ENCODE measurements at regions not wholly inside any gene's neighbourhood (a gene's known extent, or its start where the extent isn't known, plus 50 kb on each side); places are given as distances from the start of the nearest gene placed in this dataset.

DNA sequence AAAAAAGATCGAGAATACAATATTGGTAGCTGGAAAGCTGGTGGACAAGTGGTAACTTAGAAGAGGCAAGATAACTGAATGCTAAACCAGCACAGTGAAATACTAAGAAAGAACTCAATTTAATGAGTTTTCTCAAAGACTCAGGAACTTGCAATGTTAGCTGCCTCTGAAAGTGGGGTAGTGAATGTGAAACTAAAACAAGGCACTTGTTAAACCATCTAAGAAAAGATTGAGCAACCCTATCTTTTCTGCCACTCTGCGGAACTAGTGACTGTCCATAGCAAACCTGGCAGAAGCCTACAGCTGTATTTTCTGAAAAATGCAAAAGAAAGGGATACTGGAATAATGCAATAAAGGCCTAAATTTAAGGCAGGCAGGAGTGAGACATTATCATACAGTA is 1574.4 kb upstream of the PRR20A start:
- no peak overlapping the region for H3K27ac ChIP-seq (ENCODE audit: low read length)
- no peaks in the 10 kb centered on the region for H3K36me3 ChIP-seq (ENCODE audit: low read depth, low read length)
- intact Hi-C loops (cut with micrococcal nuclease) = no loop called here
- no peak overlapping the region for H3K4me2 ChIP-seq (ENCODE audit: low read length)
- H3K27me3 ChIP-seq (ENCODE audit: low read length) = no peaks in the 10 kb centered on the region
- no peaks in the 10 kb centered on the region for H3K9me2 ChIP-seq (replicated peaks; ENCODE audit: low read length)
- DNase-seq = no peak
- H3K4me3 ChIP-seq (ENCODE audit: low read length) = no peak overlapping the region
- TF ChIP-seq, protein P1, sequence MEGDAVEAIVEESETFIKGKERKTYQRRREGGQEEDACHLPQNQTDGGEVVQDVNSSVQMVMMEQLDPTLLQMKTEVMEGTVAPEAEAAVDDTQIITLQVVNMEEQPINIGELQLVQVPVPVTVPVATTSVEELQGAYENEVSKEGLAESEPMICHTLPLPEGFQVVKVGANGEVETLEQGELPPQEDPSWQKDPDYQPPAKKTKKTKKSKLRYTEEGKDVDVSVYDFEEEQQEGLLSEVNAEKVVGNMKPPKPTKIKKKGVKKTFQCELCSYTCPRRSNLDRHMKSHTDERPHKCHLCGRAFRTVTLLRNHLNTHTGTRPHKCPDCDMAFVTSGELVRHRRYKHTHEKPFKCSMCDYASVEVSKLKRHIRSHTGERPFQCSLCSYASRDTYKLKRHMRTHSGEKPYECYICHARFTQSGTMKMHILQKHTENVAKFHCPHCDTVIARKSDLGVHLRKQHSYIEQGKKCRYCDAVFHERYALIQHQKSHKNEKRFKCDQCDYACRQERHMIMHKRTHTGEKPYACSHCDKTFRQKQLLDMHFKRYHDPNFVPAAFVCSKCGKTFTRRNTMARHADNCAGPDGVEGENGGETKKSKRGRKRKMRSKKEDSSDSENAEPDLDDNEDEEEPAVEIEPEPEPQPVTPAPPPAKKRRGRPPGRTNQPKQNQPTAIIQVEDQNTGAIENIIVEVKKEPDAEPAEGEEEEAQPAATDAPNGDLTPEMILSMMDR (conservative IDR thresholded peaks at IDR 0.05; ENCODE audit: low read depth, low read length) = no peak
- no peak for TF ChIP-seq EZH2phosphoT487 (IDR thresholded peaks at IDR 0.05; ENCODE audit: borderline replicate concordance, low read length)
- no peak for TF ChIP-seq EZH2 (IDR thresholded peaks at IDR 0.05; ENCODE audit: low read length, unreplicated experiment)
- no peaks in the 10 kb centered on the region for H3K9me3 ChIP-seq (ENCODE audit: low read length)
- BruUV-seq (replicated peaks) = no TSS peak
- no peak overlapping the region for H2AFZ ChIP-seq (ENCODE audit: low read length)
- H3F3A ChIP-seq (ENCODE audit: low read length, unreplicated experiment) = no peaks in the 10 kb centered on the region
- H4K20me1 ChIP-seq (ENCODE audit: low read length) = no peaks in the 10 kb centered on the region
- no peaks in the 10 kb centered on the region for H3K4me1 ChIP-seq (ENCODE audit: insufficient read depth, low read length)
- POLR2A ChIA-PET (ENCODE audit: unreplicated experiment) = no interaction called here
- ATAC-seq = no peak
- no peak overlapping the region for H3K9ac ChIP-seq (ENCODE audit: low read length)
- CTCF ChIA-PET = no interaction called here
- no peaks in the 10 kb centered on the region for H3K79me2 ChIP-seq (ENCODE audit: low read length)

DNA sequence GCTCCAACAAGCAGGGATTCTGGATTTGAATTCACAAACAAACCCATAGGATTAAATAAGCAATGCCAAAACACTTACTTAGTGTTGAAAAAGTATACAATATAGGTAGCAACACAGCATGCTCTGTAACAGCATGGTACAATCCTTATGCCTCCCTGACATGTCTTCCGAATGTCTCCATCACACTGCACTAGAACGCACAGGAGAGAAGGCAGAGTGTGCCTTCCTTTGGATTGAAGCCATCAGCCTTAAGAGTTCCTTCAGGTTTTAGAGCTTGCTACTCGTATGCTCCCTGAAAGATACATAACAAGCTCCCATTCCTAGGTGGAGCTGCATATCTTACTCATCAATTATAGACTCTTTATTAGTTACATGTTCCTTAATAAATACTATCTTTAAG is 1573.9 kb upstream of the PRR20A start:
- Histone ChIP-seq H3K9me3 (ENCODE audit: low read length) (no peaks in the 10 kb centered on the region), H3K4me3 (ENCODE audit: low read length) (no peak overlapping the region), H3K27me3 (ENCODE audit: low read length) (no peaks in the 10 kb centered on the region), H4K20me1 (ENCODE audit: low read length) (no peaks in the 10 kb centered on the region), H3K27ac (ENCODE audit: low read length) (no peak overlapping the region), H3K79me2 (ENCODE audit: low read length) (no peaks in the 10 kb centered on the region), H2AFZ (ENCODE audit: low read length) (no peak overlapping the region), H3K9me2 (replicated peaks; ENCODE audit: low read length) (no peaks in the 10 kb centered on the region), H3F3A (ENCODE audit: low read length, unreplicated experiment) (no peaks in the 10 kb centered on the region), H3K36me3 (ENCODE audit: low read depth, low read length) (no peaks in the 10 kb centered on the region), H3K9ac (ENCODE audit: low read length) (no peak overlapping the region), H3K4me2 (ENCODE audit: low read length) (no peak overlapping the region), H3K4me1 (ENCODE audit: insufficient read depth, low read length) (no peaks in the 10 kb centered on the region)
- intact Hi-C loops (cut with micrococcal nuclease) = no loop called here
- POLR2A ChIA-PET (ENCODE audit: unreplicated experiment) = no interaction called here
- CTCF ChIA-PET = no interaction called here
- BruUV-seq (replicated peaks) = no TSS peak
- TF ChIP-seq, protein P1 (conservative IDR thresholded peaks at IDR 0.05; ENCODE audit: low read depth, low read length) = no peak
- TF ChIP-seq EZH2phosphoT487 (IDR thresholded peaks at IDR 0.05; ENCODE audit: borderline replicate concordance, low read length) (no peak), EZH2 (IDR thresholded peaks at IDR 0.05; ENCODE audit: low read length, unreplicated experiment) (no peak)
- DNase-seq (no peak), ATAC-seq (no peak)

DNA sequence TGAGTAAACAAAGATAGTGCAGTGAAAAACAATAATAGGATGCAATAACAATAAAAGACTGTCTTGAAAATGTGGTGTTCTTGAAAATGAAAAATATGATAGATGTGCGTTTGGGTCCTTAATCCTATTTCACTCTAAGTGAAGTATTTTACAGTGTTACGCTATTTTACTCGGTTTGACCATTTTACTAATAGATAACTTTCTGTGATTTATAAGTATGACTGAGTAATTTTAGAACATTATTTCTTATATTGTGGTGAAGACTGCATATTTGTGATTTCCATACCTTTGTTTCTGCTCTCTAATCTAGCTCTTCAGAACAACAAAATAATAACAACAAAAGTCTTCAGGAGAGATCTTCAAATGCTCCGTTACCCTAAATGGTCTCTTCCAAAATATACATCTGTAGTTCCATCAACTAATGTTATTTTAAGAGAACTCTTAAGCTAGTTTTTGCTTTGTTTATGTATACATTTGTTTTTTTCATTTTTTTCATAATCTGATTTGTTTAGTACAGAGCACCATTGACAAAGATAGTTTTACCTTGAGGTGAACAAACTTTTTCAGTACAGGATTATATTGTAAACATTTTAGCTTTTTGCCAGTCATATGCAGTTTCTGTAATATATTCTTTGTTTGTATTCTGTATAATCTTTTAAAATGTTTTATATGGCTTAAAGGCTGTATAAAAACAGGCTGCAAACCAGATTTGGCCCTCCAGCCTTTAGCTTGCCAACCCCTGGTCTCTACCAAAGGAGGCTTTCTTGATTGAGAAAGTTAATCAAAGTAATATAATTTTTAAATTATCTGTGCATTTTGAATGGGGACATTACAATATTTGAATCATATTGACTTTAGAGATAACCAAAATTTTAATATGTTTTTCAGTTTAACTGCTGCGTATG is 1572.7 kb upstream of the PRR20A start:
- no peak for TF ChIP-seq EZH2 (IDR thresholded peaks at IDR 0.05; ENCODE audit: low read length, unreplicated experiment)
- TF ChIP-seq EZH2phosphoT487 (IDR thresholded peaks at IDR 0.05; ENCODE audit: borderline replicate concordance, low read length) = no peak
- TF ChIP-seq, protein P1 (conservative IDR thresholded peaks at IDR 0.05; ENCODE audit: low read depth, low read length) = no peak
- no peaks in the 10 kb centered on the region for H3K9me3 ChIP-seq (ENCODE audit: low read length)
- ATAC-seq (no peak), DNase-seq (no peak)
- no peak overlapping the region for H3K4me2 ChIP-seq (ENCODE audit: low read length)
- H3K9ac ChIP-seq (ENCODE audit: low read length) = no peak overlapping the region
- no peaks in the 10 kb centered on the region for H3K36me3 ChIP-seq (ENCODE audit: low read depth, low read length)
- CTCF ChIA-PET = no interaction called here
- POLR2A ChIA-PET (ENCODE audit: unreplicated experiment) = no interaction called here
- H3K79me2 ChIP-seq (ENCODE audit: low read length) = no peaks in the 10 kb centered on the region
- H4K20me1 ChIP-seq (ENCODE audit: low read length) = no peaks in the 10 kb centered on the region
- H3K4me1 ChIP-seq (ENCODE audit: insufficient read depth, low read length) = no peaks in the 10 kb centered on the region
- no peak overlapping the region for H3K4me3 ChIP-seq (ENCODE audit: low read length)
- no peaks in the 10 kb centered on the region for H3K9me2 ChIP-seq (replicated peaks; ENCODE audit: low read length)
- intact Hi-C loops (cut with micrococcal nuclease) = no loop called here
- H3K27ac ChIP-seq (ENCODE audit: low read length) = no peak overlapping the region
- no peak overlapping the region for H2AFZ ChIP-seq (ENCODE audit: low read length)
- no peaks in the 10 kb centered on the region for H3F3A ChIP-seq (ENCODE audit: low read length, unreplicated experiment)
- H3K27me3 ChIP-seq (ENCODE audit: low read length) = no peaks in the 10 kb centered on the region
- BruUV-seq (replicated peaks) = no TSS peak

All from PC-3 (cell line).